A673 (cell line): ENCODE measurements at regions not wholly inside any gene's neighbourhood (a gene's known extent, or its start where the extent isn't known, plus 50 kb on each side); places are given as distances from the start of the nearest gene placed in this dataset.

ENCODE experiments used
- BruUV-seq: library from RNA; stranded (reverse); fragments of 400-500 nt; replicated peaks from 2 replicates; lab custom pipeline; 2021; lab: Mats Ljungman, UMichigan
- CTCF ChIA-PET: fragments of 300-600 bp; sonication (Branson Sonifier 250); formaldehyde crosslinking; loops from one replicate; lab custom pipeline; 2022; ENCODE audit warnings: antibody characterized with exemption; lab: Charles Lee
- POLR2A ChIA-PET: fragments of 300-600 bp; sonication (Branson Sonifier 250); formaldehyde crosslinking; loops from one replicate; lab custom pipeline; 2022; ENCODE audit warnings: antibody characterized with exemption; ENCODE audit not compliant: low non-redundant PET; lab: Charles Lee
- DNase-seq: peaks from one replicate; pipeline ENCODE4 v3.0.0-alpha.2; 2015; ENCODE audit warnings: low spot score
- H3K27ac ChIP-seq: fragments of 200-600 bp; sonication (generic); 2 replicates; pipeline ENCODE4 v1.5.1; 2016; ENCODE audit warnings: mixed run types, low read depth, mild to moderate bottlenecking, mixed read lengths, antibody characterized with exemption, low read length; ENCODE audit not compliant: poor library complexity, severe bottlenecking
- H3K27me3 ChIP-seq: fragments of 200-600 bp; sonication (generic); replicated peaks from 2 replicates; pipeline ENCODE4 v1.6.1; 2017; ENCODE audit warnings: mixed run types, low read depth, mild to moderate bottlenecking, mixed read lengths, antibody characterized with exemption, low read length; ENCODE audit not compliant: insufficient read depth, poor library complexity
- H3K36me3 ChIP-seq: fragments of 200-600 bp; sonication (generic); 2 replicates; pipeline ENCODE4 v1.6.1; 2016; ENCODE audit warnings: mixed run types, mild to moderate bottlenecking, mixed read lengths, antibody characterized with exemption, low read length; ENCODE audit not compliant: insufficient read depth, poor library complexity, severe bottlenecking
- H3K4me1 ChIP-seq: fragments of 200-600 bp; sonication (generic); 2 replicates; pipeline ENCODE4 v1.6.1; 2017; ENCODE audit warnings: mixed run types, mild to moderate bottlenecking, mixed read lengths, antibody characterized with exemption, low read length; ENCODE audit not compliant: insufficient read depth, poor library complexity, severe bottlenecking
- H3K4me3 ChIP-seq: fragments of 200-600 bp; sonication (generic); 2 replicates; pipeline ENCODE4 v1.5.1; 2016; ENCODE audit warnings: low read depth, mixed run types, mild to moderate bottlenecking, mixed read lengths, low read length; ENCODE audit not compliant: poor library complexity, severe bottlenecking
- H3K9me3 ChIP-seq: fragments of 200-600 bp; sonication (generic); 2 replicates; pipeline ENCODE4 v1.6.1; 2016; ENCODE audit warnings: mixed run types, low read depth, mild to moderate bottlenecking, mixed read lengths, antibody characterized with exemption, low read length; ENCODE audit not compliant: poor library complexity, severe bottlenecking
- EZH2 ChIP-seq: fragments of 200-600 bp; sonication (generic); IDR thresholded peaks from 2 replicates; pipeline ENCODE4 v1.6.1; 2017; ENCODE audit warnings: borderline replicate concordance, low read depth, mild to moderate bottlenecking, mixed read lengths, antibody characterized with exemption, low read length; ENCODE audit not compliant: poor library complexity, severe bottlenecking
- intact Hi-C: fragments of 100-400 bp; cut with micrococcal nuclease; formaldehyde crosslinking; loops from one replicate; pipeline ENCODE4 v1.10.0; 2022; ENCODE audit not compliant: unreplicated experiment
- TF ChIP-seq, protein P1 (sequence below): fragments of 300-800, 200-600 bp; sonication (generic); conservative IDR thresholded peaks from 2 replicates; pipeline ENCODE4 v1.5.1; 2017; ENCODE audit warnings: low read depth, mild to moderate bottlenecking, antibody characterized with exemption, low read length, moderate library complexity, mixed read lengths

DNA sequence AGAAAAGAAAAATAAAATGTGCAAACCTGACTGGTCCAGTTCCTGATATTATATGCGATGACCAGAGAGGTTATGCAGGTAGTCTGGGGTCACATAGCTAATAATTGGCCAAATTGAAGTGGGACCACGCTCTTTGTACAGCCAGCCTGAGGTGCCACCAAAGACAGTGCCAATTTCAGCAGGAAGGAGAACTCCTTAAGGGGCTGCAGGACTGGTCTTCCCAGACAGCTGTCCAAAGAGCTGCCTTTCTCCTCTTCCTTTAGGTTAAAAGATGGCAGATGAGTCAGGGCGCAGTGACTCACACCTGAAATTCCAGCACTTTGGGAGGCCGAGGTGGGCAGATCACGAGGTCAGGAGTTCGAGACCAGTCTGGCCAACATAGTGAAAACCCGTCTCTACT is 95.5 kb downstream of the ACKR3 start:
- Histone ChIP-seq H3K27me3 (peaks cover 40% of the 10 kb centered on the region), H3K4me3 (no peak overlapping the region), H3K4me1 (no peaks in the 10 kb centered on the region), H3K9me3 (no peaks in the 10 kb centered on the region), H3K27ac (no peak overlapping the region), H3K36me3 (no peaks in the 10 kb centered on the region)
- ChIA-PET CTCF (interaction anchor here (0.6 kb wide), 1 partner anchor 899 kb away, joined by 3 read pairs; no protein-coding TSS in a partner anchor), POLR2A (no interaction called here)
- intact Hi-C loops: no loop called here
- DNase-seq: no peak
- TF ChIP-seq, protein P1, sequence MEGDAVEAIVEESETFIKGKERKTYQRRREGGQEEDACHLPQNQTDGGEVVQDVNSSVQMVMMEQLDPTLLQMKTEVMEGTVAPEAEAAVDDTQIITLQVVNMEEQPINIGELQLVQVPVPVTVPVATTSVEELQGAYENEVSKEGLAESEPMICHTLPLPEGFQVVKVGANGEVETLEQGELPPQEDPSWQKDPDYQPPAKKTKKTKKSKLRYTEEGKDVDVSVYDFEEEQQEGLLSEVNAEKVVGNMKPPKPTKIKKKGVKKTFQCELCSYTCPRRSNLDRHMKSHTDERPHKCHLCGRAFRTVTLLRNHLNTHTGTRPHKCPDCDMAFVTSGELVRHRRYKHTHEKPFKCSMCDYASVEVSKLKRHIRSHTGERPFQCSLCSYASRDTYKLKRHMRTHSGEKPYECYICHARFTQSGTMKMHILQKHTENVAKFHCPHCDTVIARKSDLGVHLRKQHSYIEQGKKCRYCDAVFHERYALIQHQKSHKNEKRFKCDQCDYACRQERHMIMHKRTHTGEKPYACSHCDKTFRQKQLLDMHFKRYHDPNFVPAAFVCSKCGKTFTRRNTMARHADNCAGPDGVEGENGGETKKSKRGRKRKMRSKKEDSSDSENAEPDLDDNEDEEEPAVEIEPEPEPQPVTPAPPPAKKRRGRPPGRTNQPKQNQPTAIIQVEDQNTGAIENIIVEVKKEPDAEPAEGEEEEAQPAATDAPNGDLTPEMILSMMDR: no peak
- no peak for TF ChIP-seq EZH2
- no TSS peak for BruUV-seq

DNA sequence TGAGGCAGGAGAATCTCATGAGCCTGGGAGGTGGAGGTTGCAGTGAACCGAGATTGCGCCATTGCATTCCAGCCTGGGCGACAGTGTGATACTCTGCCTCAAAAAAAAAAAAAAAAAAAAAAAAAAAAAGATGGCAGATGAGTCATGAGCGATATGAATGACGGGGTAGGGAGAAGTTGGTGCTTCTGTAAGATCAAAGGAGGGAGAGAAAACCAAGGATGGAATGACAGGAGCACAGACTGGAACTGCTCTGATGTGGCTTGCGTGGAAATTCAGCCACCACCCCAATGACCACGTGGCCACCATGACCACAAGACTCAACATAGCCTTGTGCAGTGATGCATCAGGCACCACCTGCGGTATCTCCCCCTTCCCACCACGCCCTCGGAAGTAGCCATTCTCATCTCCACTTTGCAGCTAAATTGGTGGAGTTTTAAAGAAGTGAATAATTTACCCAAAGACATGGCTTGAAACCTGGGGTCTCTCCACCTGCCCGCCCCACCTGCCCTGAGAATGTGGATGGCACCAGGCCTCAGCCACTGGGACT is 96.0 kb downstream of the ACKR3 start:
- no peaks in the 10 kb centered on the region for H3K4me1 ChIP-seq
- no peak overlapping the region for H3K4me3 ChIP-seq
- H3K27me3 ChIP-seq: peaks cover 35% of the 10 kb centered on the region
- no peak for DNase-seq
- CTCF ChIA-PET: no interaction called here
- H3K36me3 ChIP-seq: no peaks in the 10 kb centered on the region
- H3K9me3 ChIP-seq: no peaks in the 10 kb centered on the region
- H3K27ac ChIP-seq: no peak overlapping the region
- intact Hi-C loops: no loop called here
- POLR2A ChIA-PET: no interaction called here
- no TSS peak for BruUV-seq
- TF ChIP-seq, protein P1: no peak
- no peak for TF ChIP-seq EZH2

DNA sequence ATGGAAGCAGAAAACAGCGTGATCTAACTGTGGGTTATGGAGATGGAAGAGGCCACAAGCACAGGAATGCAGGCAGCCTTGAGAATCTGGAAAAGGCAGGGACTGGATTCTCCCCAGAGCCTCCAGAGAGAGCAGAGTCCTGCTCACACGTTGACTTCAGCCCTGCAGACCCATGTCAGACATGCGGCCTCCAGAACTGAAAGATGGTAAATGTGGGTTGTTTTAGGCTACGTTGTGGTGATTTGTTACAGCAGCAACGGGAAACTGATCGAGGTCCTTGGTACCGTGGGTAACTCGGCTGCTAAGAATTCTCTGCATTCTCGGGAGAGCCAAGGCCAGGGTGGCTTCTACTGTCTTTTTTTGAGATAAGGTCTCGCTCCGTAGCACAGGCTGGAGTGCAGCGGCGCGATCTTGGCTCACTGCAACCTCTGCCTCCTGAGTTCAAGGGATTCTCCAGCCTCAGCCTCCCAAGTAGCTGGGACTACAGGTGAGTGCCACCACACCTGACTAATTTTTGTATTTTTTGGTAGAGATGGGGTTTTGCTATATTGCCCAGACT is 97.1 kb downstream of the ACKR3 start:
- H3K4me1 ChIP-seq: no peaks in the 10 kb centered on the region
- CTCF ChIA-PET: no interaction called here
- no peaks in the 10 kb centered on the region for H3K36me3 ChIP-seq
- BruUV-seq: no TSS peak
- H3K4me3 ChIP-seq: no peak overlapping the region
- no peak for DNase-seq
- POLR2A ChIA-PET: no interaction called here
- H3K27ac ChIP-seq: no peak overlapping the region
- peaks cover 24% of the 10 kb centered on the region for H3K27me3 ChIP-seq
- no peak for TF ChIP-seq EZH2
- TF ChIP-seq, protein P1: no peak
- H3K9me3 ChIP-seq: no peaks in the 10 kb centered on the region
- intact Hi-C loops: no loop called here
